ENCODE measurements at regions not wholly inside any gene's neighbourhood (a gene's known extent, or its start where the extent isn't known, plus 50 kb on each side); places are given as distances from the start of the nearest gene placed in this dataset.
"Not testable (repeated sequence)": the region's sequence is repeated elsewhere in the genome, so short reads cannot be mapped to it uniquely, and the experiment has no call there.

- ATAC-seq, result not testable (repeated sequence)
Measured at GRCh38 chr7:24396387-24396786, 112.4 kb downstream of the NPY start.

GRCh38 chr7:24401628-24402593 is 117.9 kb downstream of the NPY start:
- no peak for ATAC-seq

- ATAC-seq, result no peak
Measured at GRCh38 chr7:24402655-24403054, 118.7 kb downstream of the NPY start.

GRCh38 chr7:24403557-24403956 is 119.6 kb downstream of the NPY start:
- no peak for ATAC-seq

GRCh38 chr7:24404315-24404714 is 120.3 kb downstream of the NPY start:
- no peak for ATAC-seq

- no peak for ATAC-seq
Measured at GRCh38 chr7:24405002-24405401, 121.0 kb downstream of the NPY start.

- peak; percentile 61 to 64 for ATAC-seq
Measured at GRCh38 chr7:24406053-24406788, 122.2 kb downstream of the NPY start.

GRCh38 chr7:24406789-24407299 is 122.9 kb downstream of the NPY start:
- no peak for ATAC-seq

- no peak for ATAC-seq
Measured at GRCh38 chr7:24407965-24408364, 124.0 kb downstream of the NPY start.

GRCh38 chr7:24408798-24409430 is 124.9 kb downstream of the NPY start:
- no peak for ATAC-seq

- no peak for ATAC-seq
Measured at GRCh38 chr7:24409431-24410024, 125.5 kb downstream of the NPY start.

GRCh38 chr7:24411226-24411625 is 127.2 kb downstream of the NPY start:
- no peak for ATAC-seq

GRCh38 chr7:24417526-24418120 is 133.6 kb downstream of the NPY start:
- ATAC-seq, result no peak

GRCh38 chr7:24419077-24419476 is 135.1 kb downstream of the NPY start:
- ATAC-seq, result no peak

GRCh38 chr7:24419511-24419910 is 135.5 kb downstream of the NPY start:
- ATAC-seq, result no peak

- ATAC-seq, result no peak
Measured at GRCh38 chr7:24422441-24423010, 138.5 kb downstream of the NPY start.

- no peak for ATAC-seq
Measured at GRCh38 chr7:24425664-24426063, 141.7 kb downstream of the NPY start.

GRCh38 chr7:24427048-24427447 is 143.1 kb downstream of the NPY start:
- no peak for ATAC-seq

- no peak for ATAC-seq
Measured at GRCh38 chr7:24428676-24429075, 144.6 kb upstream of the PALS2 start.

- ATAC-seq, result no peak
Measured at GRCh38 chr7:24432677-24433076, 140.6 kb upstream of the PALS2 start.

GRCh38 chr7:24434972-24435371 is 138.3 kb upstream of the PALS2 start:
- no peak for ATAC-seq

Data from activated CD4-positive, CD25-positive, alpha-beta regulatory T cell treated with anti-CD3 and anti-CD28 coated beads, Interleukin-2, amount 50 U/mL, for 24 hours (primary cell).